ENCODE measurements at regions not wholly inside any gene's neighbourhood (a gene's known extent, or its start where the extent isn't known, plus 50 kb on each side); places are given as distances from the start of the nearest gene placed in this dataset.

GRCh38 chr15:69719527-69720240 is 267.1 kb downstream of the RPLP1 start:
- intact Hi-C loops (cut with DNase I) = loop anchor here (5.0 kb wide), 1 partner anchor 768 kb away; no protein-coding TSS in a partner anchor
- WGBS, 2 donors = 51 to 84% methylated on average over 4 of the region's 4 CpGs
- Histone ChIP-seq H3K36me3 (no peaks in the 10 kb centered on the region), H3K4me3 (no peak overlapping the region), H3K27ac (peak overlapping the region in 2 of 4 donors; percentile 15 to 32), H3K4me1 (peaks cover 0 to 20% (median 17%) of the 10 kb centered on the region in 4 donors), H3K9me3 (no peaks in the 10 kb centered on the region), H3K27me3 (no peaks in the 10 kb centered on the region)
- no peak for TF ChIP-seq CTCF (IDR thresholded peaks at IDR 0.05)
- TF ChIP-seq EP300 (IDR thresholded peaks at IDR 0.05) = peak in 1 of 4 donors; percentile 19
- peak in 1 of 4 donors; percentile 25 for TF ChIP-seq POLR2AphosphoS5 (IDR thresholded peaks at IDR 0.05)
- no peak for DNase-seq

- intact Hi-C loops (cut with DNase I) = loop anchor here (5.0 kb wide), 1 partner anchor 767 kb away; no protein-coding TSS in a partner anchor
- WGBS, 2 donors = 90 to 92% methylated on average over 3 of the region's 3 CpGs
Measured at GRCh38 chr15:69720536-69720935, 267.9 kb downstream of the RPLP1 start.

GRCh38 chr15:69722924-69723323 is 270.3 kb downstream of the RPLP1 start:
- H3K9me3 ChIP-seq = no peaks in the 10 kb centered on the region
- no peak for DNase-seq
- no peaks in the 10 kb centered on the region for H3K36me3 ChIP-seq
- H3K4me1 ChIP-seq = peaks cover 0 to 20% (median 19%) of the 10 kb centered on the region in 4 donors
- intact Hi-C loops (cut with DNase I) = loop anchor here (5.0 kb wide), 1 partner anchor 764 kb away; no protein-coding TSS in a partner anchor
- TF ChIP-seq EP300 (IDR thresholded peaks at IDR 0.05) (no peak), POLR2A (IDR thresholded peaks at IDR 0.05) (no peak), CTCF (IDR thresholded peaks at IDR 0.05) (no peak), POLR2AphosphoS5 (IDR thresholded peaks at IDR 0.05) (no peak)
- H3K4me3 ChIP-seq = no peak overlapping the region
- WGBS, 2 donors = 70 to 89% methylated on average over 5 of the region's 5 CpGs
- no peak overlapping the region for H3K27ac ChIP-seq
- H3K27me3 ChIP-seq = no peaks in the 10 kb centered on the region

More at GRCh38 chr15:69720536-69720935, 267.9 kb downstream of the RPLP1 start:
- H3K4me3 ChIP-seq = no peak overlapping the region
- DNase-seq = no peak
- peaks cover 0 to 20% (median 17%) of the 10 kb centered on the region in 4 donors for H3K4me1 ChIP-seq
- no peaks in the 10 kb centered on the region for H3K9me3 ChIP-seq
- no peak for TF ChIP-seq POLR2A (IDR thresholded peaks at IDR 0.05)
- TF ChIP-seq CTCF (IDR thresholded peaks at IDR 0.05) = no peak
- TF ChIP-seq POLR2AphosphoS5 (IDR thresholded peaks at IDR 0.05) = no peak
- no peak for TF ChIP-seq EP300 (IDR thresholded peaks at IDR 0.05)
- H3K36me3 ChIP-seq = no peaks in the 10 kb centered on the region
- H3K27me3 ChIP-seq = no peaks in the 10 kb centered on the region
- H3K27ac ChIP-seq = no peak overlapping the region

- WGBS, 2 donors = 87 to 89% methylated on average over 7 of the region's 7 CpGs
- no peaks in the 10 kb centered on the region for H3K27me3 ChIP-seq
- no peaks in the 10 kb centered on the region for H3K36me3 ChIP-seq
- peaks cover 0 to 20% (median 19%) of the 10 kb centered on the region in 4 donors for H3K4me1 ChIP-seq
- DNase-seq = peak; percentile 78
- H3K9me3 ChIP-seq = no peaks in the 10 kb centered on the region
- H3K27ac ChIP-seq = no peak overlapping the region
- H3K4me3 ChIP-seq = no peak overlapping the region
- intact Hi-C loops (cut with DNase I) = loop anchor here (5.0 kb wide), 1 partner anchor 764 kb away; no protein-coding TSS in a partner anchor
- TF ChIP-seq POLR2A (IDR thresholded peaks at IDR 0.05) (no peak), EP300 (IDR thresholded peaks at IDR 0.05) (no peak), POLR2AphosphoS5 (IDR thresholded peaks at IDR 0.05) (no peak), CTCF (IDR thresholded peaks at IDR 0.05) (no peak)
Measured at GRCh38 chr15:69723404-69724096, 270.9 kb downstream of the RPLP1 start.

All from sigmoid colon (tissue), 6 donors.